ENCODE measurements at regions not wholly inside any gene's neighbourhood (a gene's known extent, or its start where the extent isn't known, plus 50 kb on each side); places are given as distances from the start of the nearest gene placed in this dataset.

GRCh38 chr5:13217636-13218035, 726.9 kb downstream of the DNAH5 start:
- TF ChIP-seq CTCF (conservative IDR thresholded peaks at IDR 0.05; ENCODE audit: low read length) = no peak
- no peak for TF ChIP-seq EZH2phosphoT487 (IDR thresholded peaks at IDR 0.05; ENCODE audit: borderline replicate concordance, low read depth, low read length)
